ENCODE measurements at regions not wholly inside any gene's neighbourhood (a gene's known extent, or its start where the extent isn't known, plus 50 kb on each side); places are given as distances from the start of the nearest gene placed in this dataset.

DNA sequence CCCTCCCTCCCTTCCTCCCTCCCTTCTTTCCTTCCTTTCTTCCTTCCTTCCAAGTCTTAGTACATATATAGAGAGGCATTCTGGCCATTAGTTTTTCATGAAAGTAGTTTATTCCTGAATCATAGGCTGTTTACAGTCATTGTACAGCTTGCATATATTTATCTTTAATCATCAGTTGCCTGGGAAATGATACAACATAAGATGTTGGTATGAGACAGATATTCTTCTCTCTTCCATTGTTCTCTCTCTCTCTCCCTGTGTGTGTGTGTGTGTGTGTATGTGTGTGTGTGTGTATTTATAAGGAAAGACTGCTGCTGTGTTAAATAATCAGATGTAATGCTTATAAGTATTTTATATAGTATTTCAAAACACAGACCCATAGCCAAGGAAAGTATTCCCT, 289.8 kb upstream of the UBE2E3 start:
- in situ Hi-C loops (cut with MboI; ENCODE audit: low pct_unique_long_range_greater_than_20kb, low sequenced_read_pairs, unreplicated experiment) = no loop called here
- TF ChIP-seq, protein P1, sequence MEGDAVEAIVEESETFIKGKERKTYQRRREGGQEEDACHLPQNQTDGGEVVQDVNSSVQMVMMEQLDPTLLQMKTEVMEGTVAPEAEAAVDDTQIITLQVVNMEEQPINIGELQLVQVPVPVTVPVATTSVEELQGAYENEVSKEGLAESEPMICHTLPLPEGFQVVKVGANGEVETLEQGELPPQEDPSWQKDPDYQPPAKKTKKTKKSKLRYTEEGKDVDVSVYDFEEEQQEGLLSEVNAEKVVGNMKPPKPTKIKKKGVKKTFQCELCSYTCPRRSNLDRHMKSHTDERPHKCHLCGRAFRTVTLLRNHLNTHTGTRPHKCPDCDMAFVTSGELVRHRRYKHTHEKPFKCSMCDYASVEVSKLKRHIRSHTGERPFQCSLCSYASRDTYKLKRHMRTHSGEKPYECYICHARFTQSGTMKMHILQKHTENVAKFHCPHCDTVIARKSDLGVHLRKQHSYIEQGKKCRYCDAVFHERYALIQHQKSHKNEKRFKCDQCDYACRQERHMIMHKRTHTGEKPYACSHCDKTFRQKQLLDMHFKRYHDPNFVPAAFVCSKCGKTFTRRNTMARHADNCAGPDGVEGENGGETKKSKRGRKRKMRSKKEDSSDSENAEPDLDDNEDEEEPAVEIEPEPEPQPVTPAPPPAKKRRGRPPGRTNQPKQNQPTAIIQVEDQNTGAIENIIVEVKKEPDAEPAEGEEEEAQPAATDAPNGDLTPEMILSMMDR (IDR thresholded peaks at IDR 0.05; ENCODE audit: extremely low read depth, insufficient read depth, missing control alignments) = no peak
- no peak for DNase-seq (ENCODE audit: low spot score)

DNA sequence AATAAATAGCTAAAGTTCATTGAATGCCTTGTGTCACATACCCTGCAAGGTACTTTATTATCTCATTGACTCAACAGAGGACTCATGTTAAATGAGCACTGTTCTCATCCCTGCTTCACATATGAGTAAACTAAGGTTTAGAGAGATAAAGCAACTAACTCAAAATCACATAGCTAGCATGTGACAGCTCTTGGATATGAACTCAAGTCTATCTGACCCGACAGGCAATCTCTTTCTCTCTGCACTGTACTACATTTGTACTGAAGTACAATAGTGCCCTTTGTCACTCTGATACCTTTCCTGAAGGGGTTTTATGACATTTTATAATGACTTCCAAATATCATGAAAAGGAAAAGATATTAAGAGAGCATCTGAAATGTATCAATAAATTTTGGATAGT, 297.5 kb upstream of the UBE2E3 start:
- in situ Hi-C loops (cut with MboI; ENCODE audit: low pct_unique_long_range_greater_than_20kb, low sequenced_read_pairs, unreplicated experiment) = no loop called here
- no peak for DNase-seq (ENCODE audit: low spot score)
- TF ChIP-seq, protein P1 (IDR thresholded peaks at IDR 0.05; ENCODE audit: extremely low read depth, insufficient read depth, missing control alignments) = no peak

DNA sequence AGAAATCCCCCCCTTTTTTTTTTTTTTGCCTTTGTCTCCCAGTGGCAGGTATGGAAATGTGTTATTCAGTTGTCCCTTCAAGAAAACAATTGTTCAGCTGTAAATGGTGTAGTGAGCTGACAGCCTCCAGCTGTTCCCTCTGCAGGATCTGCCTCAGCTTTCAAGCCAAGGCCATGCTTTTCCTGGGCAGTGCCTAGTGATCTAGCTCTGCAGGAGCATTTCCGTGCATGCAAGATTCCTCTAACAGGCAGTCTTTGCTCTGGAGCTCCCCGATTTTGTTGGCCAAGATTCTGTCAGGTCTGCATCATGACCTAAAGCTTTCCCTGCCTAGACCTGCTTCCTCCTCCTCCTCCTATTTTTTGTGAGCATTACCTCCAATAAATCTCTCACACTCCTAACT, 300.7 kb upstream of the UBE2E3 start:
- TF ChIP-seq, protein P1 (IDR thresholded peaks at IDR 0.05; ENCODE audit: extremely low read depth, insufficient read depth, missing control alignments) = no peak
- no peak for DNase-seq (ENCODE audit: low spot score)
- in situ Hi-C loops (cut with MboI; ENCODE audit: low pct_unique_long_range_greater_than_20kb, low sequenced_read_pairs, unreplicated experiment) = no loop called here

DNA sequence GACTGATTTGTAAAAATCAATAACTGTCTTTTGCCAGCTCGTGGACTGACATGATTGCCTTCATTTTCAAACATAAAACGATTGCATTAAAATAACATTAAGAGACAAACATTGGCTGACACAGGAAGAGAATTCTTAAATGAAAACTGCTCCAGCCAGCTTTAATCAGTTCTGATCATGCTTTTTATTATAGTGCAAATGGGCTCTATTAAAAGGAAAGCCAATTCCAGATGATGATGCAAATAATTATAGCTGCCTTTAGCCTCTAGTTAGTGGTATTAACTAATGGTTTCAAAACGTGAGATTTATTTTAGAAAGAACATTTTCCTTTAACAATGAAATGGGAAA, 301.8 kb upstream of the UBE2E3 start:
- in situ Hi-C loops (cut with MboI; ENCODE audit: low pct_unique_long_range_greater_than_20kb, low sequenced_read_pairs, unreplicated experiment) = no loop called here

DNA sequence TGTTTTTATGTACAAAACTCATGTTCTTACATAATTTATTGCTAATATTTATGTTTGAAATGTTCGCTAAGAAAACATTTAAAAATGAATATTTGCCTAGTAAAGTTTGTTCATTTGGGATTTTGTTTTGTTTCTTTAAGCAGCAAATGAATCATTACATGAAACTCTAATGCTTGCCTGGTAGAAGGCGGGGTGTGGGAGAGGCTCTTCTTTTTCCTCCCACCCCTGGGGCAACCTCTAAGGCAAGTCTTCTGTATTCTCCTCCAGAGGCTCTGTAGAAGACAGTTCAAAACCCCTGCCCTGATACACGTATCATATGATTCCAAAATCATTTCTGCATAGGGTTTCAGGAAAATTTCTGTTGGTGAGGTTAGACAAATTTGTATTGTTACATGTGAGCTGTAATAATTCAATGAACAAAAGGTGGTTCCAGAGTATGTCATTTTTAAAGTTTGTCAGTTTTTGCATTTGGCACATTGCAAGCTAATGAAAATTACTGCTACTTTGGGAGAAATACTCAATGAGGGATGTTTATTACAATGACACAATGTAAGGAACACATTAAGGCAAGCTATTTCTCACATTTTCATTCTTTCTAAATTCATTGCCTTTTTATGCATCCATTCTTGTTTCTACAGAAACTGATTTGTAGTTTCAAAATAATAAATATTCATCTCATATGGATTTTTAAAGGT, 302.3 kb upstream of the UBE2E3 start:
- DNase-seq (ENCODE audit: low spot score) = no peak
- TF ChIP-seq, protein P1 (IDR thresholded peaks at IDR 0.05; ENCODE audit: extremely low read depth, insufficient read depth, missing control alignments) = no peak
- in situ Hi-C loops (cut with MboI; ENCODE audit: low pct_unique_long_range_greater_than_20kb, low sequenced_read_pairs, unreplicated experiment) = no loop called here

More for the DNA sequence above, 301.8 kb upstream of the UBE2E3 start:
- TF ChIP-seq, protein P1 (IDR thresholded peaks at IDR 0.05; ENCODE audit: extremely low read depth, insufficient read depth, missing control alignments) = no peak
- no peak for DNase-seq (ENCODE audit: low spot score)

DNA sequence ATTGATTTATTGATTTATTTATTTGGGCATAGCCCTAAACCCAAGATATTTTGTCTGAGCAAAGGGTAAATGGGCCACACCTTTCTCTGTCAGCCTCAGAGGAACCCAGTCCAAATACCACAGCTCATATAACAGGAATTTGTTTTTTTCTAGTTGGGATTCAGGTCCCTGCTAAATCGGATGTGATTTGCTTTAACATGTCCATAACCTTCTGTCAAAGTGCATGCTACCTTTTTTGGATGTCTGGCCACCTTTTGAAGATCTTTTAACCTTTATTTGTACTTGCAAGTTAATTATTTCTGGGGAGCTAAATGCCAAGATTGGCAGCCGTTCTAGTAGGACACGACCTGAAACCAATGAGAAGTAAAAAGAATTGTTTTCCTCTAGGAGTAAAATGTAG, 303.2 kb upstream of the UBE2E3 start:
- in situ Hi-C loops (cut with MboI; ENCODE audit: low pct_unique_long_range_greater_than_20kb, low sequenced_read_pairs, unreplicated experiment) = no loop called here
- TF ChIP-seq, protein P1 (IDR thresholded peaks at IDR 0.05; ENCODE audit: extremely low read depth, insufficient read depth, missing control alignments) = no peak
- no peak for DNase-seq (ENCODE audit: low spot score)
